Hepatocyte (in vitro differentiated cells): ENCODE measurements at regions not wholly inside any gene's neighbourhood (a gene's known extent, or its start where the extent isn't known, plus 50 kb on each side); places are given as distances from the start of the nearest gene placed in this dataset.

ENCODE experiments used
- DNase-seq: peaks from one replicate; pipeline ENCODE4 v3.0.0-alpha.2; 2016; ENCODE audit warnings: low spot score
- H2AFZ ChIP-seq: fragments of 200-600 bp; sonication (generic); 2 replicates; pipeline ENCODE4 v1.6.0; 2016; ENCODE audit warnings: antibody characterized with exemption, mild to moderate bottlenecking
- H3K27ac ChIP-seq: fragments of 200-600 bp; sonication (generic); 2 replicates; pipeline ENCODE4 v1.5.1; 2016; ENCODE audit warnings: mild to moderate bottlenecking
- H3K27me3 ChIP-seq: fragments of 200-600 bp; sonication (generic); 2 replicates; pipeline ENCODE4 v1.6.1; 2016
- H3K36me3 ChIP-seq: fragments of 200-600 bp; sonication (generic); replicated peaks from 2 replicates; pipeline ENCODE4 v1.5.1; 2016; ENCODE audit warnings: low read depth; ENCODE audit not compliant: insufficient read depth
- H3K4me1 ChIP-seq: fragments of 200-600 bp; sonication (generic); 2 replicates; pipeline ENCODE4 v1.5.1; 2016; ENCODE audit warnings: mild to moderate bottlenecking, moderate library complexity; ENCODE audit not compliant: insufficient read depth
- H3K4me2 ChIP-seq: fragments of 200-600 bp; sonication (generic); 2 replicates; pipeline ENCODE4 v1.6.0; 2016
- H3K4me3 ChIP-seq: fragments of 200-600 bp; sonication (generic); 2 replicates; pipeline ENCODE4 v1.5.1; 2016; ENCODE audit warnings: mild to moderate bottlenecking
- H3K79me2 ChIP-seq: fragments of 200-600 bp; sonication (generic); 2 replicates; pipeline ENCODE4 v1.6.0; 2017; ENCODE audit warnings: mild to moderate bottlenecking
- H3K9me2 ChIP-seq: fragments of 200-600 bp; sonication (generic); replicated peaks from 2 replicates; pipeline ENCODE4 v1.6.0; 2017; ENCODE audit warnings: mild to moderate bottlenecking; ENCODE audit not compliant: insufficient read depth
- H3K9me3 ChIP-seq: fragments of 200-600 bp; sonication (generic); 2 replicates; pipeline ENCODE4 v1.5.1; 2016; ENCODE audit warnings: low read depth, mild to moderate bottlenecking
- H4K20me1 ChIP-seq: fragments of 200-600 bp; sonication (generic); 2 replicates; pipeline ENCODE4 v1.6.0; 2016; ENCODE audit warnings: mild to moderate bottlenecking; ENCODE audit not compliant: insufficient read depth, poor library complexity, severe bottlenecking
- CTCF ChIP-seq: fragments of 200-600 bp; sonication (generic); IDR thresholded peaks from 2 replicates; pipeline ENCODE4 v1.5.1; 2016; ENCODE audit warnings: antibody characterized with exemption, mild to moderate bottlenecking; ENCODE audit not compliant: poor library complexity
- EZH2 ChIP-seq: fragments of 200-600 bp; sonication (generic); IDR thresholded peaks from 2 replicates; pipeline ENCODE4 v1.6.1; 2016; ENCODE audit warnings: antibody characterized with exemption, mild to moderate bottlenecking, borderline replicate concordance
- EZH2phosphoT487 ChIP-seq: fragments of 200-600 bp; sonication (generic); IDR thresholded peaks from one replicate; pipeline ENCODE4 v1.6.1; 2018; ENCODE audit warnings: antibody characterized with exemption, mild to moderate bottlenecking, low read depth, moderate library complexity; ENCODE audit not compliant: unreplicated experiment, severe bottlenecking
- WGBS: methylation state at CpG from one replicate; pipeline ENCODE4 v1.1.6; 2016; ENCODE audit warnings: low lambda C conversion rate; ENCODE audit errors: missing lambda C conversion rate; 5-methylcytosine and 5-hydroxymethylcytosine counted together

GRCh38 chr15:23828786-23829185 lies 141.7 kb upstream of the NDN start:
- H2AFZ ChIP-seq: no peak overlapping the region
- no peaks in the 10 kb centered on the region for H3K79me2 ChIP-seq
- no peaks in the 10 kb centered on the region for H3K9me3 ChIP-seq
- no peaks in the 10 kb centered on the region for H3K27me3 ChIP-seq
- no peaks in the 10 kb centered on the region for H3K9me2 ChIP-seq
- TF ChIP-seq EZH2: no peak
- TF ChIP-seq EZH2phosphoT487: no peak
- no peaks in the 10 kb centered on the region for H3K36me3 ChIP-seq
- no peak for DNase-seq
- H3K27ac ChIP-seq: no peak overlapping the region
- no peaks in the 10 kb centered on the region for H4K20me1 ChIP-seq
- H3K4me1 ChIP-seq: no peaks in the 10 kb centered on the region
- H3K4me2 ChIP-seq: no peak overlapping the region
- 61% methylated on average over 1 of the region's 1 CpG for WGBS
- no peak overlapping the region for H3K4me3 ChIP-seq

DNA sequence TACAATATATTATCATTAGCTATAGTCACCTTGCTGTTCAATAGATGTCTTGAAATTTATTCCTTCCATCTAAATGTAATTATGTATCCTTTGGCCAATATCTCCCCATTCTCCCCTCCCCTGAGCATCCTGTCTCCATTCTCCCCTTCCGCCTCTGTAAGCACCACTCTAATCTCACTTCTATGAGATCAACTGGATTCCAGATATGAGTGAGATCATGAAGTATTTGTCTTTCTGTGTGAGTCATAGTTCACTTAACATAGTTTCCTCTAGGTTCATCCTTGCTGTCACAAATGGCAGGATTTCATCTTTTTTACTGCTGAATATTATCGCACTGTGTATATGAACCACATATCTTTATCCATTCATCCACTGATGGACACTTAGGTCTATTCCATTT lies 148.8 kb upstream of the NDN start:
- TF ChIP-seq EZH2 (no peak), EZH2phosphoT487 (no peak), CTCF (no peak)
- H3K4me1 ChIP-seq: no peaks in the 10 kb centered on the region
- H3K4me3 ChIP-seq: no peak overlapping the region
- no peak overlapping the region for H3K4me2 ChIP-seq
- no peaks in the 10 kb centered on the region for H3K36me3 ChIP-seq
- no peak overlapping the region for H2AFZ ChIP-seq
- H4K20me1 ChIP-seq: no peaks in the 10 kb centered on the region
- H3K27ac ChIP-seq: no peak overlapping the region
- no peaks in the 10 kb centered on the region for H3K79me2 ChIP-seq
- H3K9me2 ChIP-seq: no peaks in the 10 kb centered on the region
- no peaks in the 10 kb centered on the region for H3K9me3 ChIP-seq
- 82% methylated on average over 2 of the region's 2 CpGs for WGBS
- DNase-seq: no peak
- no peaks in the 10 kb centered on the region for H3K27me3 ChIP-seq

- WGBS: 47% methylated on average over 6 of the region's 6 CpGs
- TF ChIP-seq CTCF (no peak), EZH2 (no peak), EZH2phosphoT487 (no peak)
- H3K27me3 ChIP-seq: no peaks in the 10 kb centered on the region
- H3K4me1 ChIP-seq: no peaks in the 10 kb centered on the region
- H3K36me3 ChIP-seq: no peaks in the 10 kb centered on the region
- no peak for DNase-seq
- no peaks in the 10 kb centered on the region for H4K20me1 ChIP-seq
- H3K79me2 ChIP-seq: no peaks in the 10 kb centered on the region
- no peak overlapping the region for H3K4me3 ChIP-seq
- H3K4me2 ChIP-seq: no peak overlapping the region
- no peaks in the 10 kb centered on the region for H3K9me3 ChIP-seq
- no peaks in the 10 kb centered on the region for H3K9me2 ChIP-seq
- no peak overlapping the region for H3K27ac ChIP-seq
- H2AFZ ChIP-seq: no peak overlapping the region
Observed at GRCh38 chr15:23839893-23840474, 152.9 kb upstream of the NDN start.

DNA sequence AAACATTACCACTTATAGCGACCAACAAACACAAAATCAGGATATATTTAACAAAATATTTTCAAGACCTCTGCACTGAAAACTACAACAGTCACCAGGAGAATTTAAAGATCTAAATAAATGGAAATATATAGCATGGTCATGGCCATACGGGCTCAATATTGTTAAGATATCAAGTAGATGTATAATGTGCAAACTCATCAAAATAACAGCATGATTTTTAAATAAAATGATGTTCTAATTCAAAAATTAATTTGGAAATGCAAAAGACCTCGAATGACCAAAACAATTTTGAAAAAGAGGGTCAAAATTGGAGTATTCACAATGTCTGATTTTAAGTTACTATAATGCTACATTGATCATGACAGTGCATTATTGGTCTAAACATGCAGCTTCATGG lies 159.1 kb upstream of the NDN start:
- DNase-seq: no peak
- Histone ChIP-seq H3K36me3 (no peaks in the 10 kb centered on the region), H3K4me2 (no peak overlapping the region), H3K9me3 (no peaks in the 10 kb centered on the region), H3K9me2 (no peaks in the 10 kb centered on the region), H2AFZ (no peak overlapping the region), H3K79me2 (no peaks in the 10 kb centered on the region), H3K27ac (no peak overlapping the region), H3K4me1 (no peaks in the 10 kb centered on the region), H3K27me3 (no peaks in the 10 kb centered on the region), H3K4me3 (no peak overlapping the region), H4K20me1 (no peaks in the 10 kb centered on the region)
- 31% methylated on average over 3 of the region's 3 CpGs for WGBS
- TF ChIP-seq EZH2 (no peak), EZH2phosphoT487 (no peak)
